GM19035 (cell line): ENCODE measurements at regions not wholly inside any gene's neighbourhood (a gene's known extent, or its start where the extent isn't known, plus 50 kb on each side); places are given as distances from the start of the nearest gene placed in this dataset.
"Not testable (repeated sequence)": the region's sequence is repeated elsewhere in the genome, so short reads cannot be mapped to it uniquely, and the experiment has no call there.

Source experiments
- ATAC-seq: cut with Tn5 transposase; IDR thresholded peaks from one replicate; pipeline ENCODE4 v1.9.1; 2021; ENCODE audit not compliant: unreplicated experiment

DNA sequence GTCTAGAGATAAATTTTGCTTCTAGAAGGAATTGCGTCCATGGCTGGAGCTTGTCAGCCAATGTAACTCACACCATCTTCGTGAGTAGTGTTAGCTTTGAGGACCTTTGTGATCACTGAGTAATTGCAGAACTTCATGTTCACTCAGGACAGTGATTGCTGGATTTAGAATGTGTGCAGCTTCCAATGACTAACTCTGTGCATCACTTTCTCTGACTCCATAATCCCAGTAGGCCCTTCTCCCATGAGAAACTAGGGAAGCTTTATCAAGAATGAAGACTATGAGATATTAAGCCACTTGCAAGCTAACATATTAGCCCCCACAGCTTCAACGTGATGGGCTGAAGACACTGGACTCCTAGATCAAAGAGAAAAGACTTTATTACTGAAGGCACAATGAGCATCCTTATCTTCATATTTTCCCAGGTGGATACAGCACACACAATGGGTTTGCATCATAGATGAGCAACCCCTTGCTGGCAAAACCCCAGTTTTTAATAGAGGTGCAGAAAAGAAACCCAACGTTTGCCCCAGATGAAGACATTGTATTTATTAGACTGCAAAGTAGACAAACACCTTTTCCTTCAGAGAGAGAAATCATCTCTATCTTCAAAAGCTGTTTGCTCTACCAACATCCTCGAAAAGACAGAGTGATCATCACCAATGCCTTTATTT, 561.0 kb downstream of the LTN1 start:
- no peak for ATAC-seq

DNA sequence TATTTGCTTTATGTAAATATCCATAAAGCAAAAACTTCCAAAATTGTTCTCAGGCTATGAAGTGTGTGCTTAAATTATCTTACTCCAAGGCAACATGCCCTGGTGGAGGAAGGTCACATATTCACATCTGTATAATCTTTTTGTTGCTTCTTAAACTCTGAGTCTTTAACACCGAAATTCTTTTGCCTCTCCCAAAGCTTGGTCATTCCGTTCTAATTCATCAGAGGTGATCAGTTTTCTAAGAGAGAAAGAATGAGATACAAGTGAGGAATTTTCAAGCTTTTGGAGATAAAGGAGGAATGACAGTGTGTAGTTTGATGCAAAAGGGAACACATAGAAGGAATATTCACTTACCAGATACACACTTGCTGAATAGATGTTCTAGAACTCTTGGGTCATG, 561.7 kb downstream of the LTN1 start:
- ATAC-seq, result no peak

DNA sequence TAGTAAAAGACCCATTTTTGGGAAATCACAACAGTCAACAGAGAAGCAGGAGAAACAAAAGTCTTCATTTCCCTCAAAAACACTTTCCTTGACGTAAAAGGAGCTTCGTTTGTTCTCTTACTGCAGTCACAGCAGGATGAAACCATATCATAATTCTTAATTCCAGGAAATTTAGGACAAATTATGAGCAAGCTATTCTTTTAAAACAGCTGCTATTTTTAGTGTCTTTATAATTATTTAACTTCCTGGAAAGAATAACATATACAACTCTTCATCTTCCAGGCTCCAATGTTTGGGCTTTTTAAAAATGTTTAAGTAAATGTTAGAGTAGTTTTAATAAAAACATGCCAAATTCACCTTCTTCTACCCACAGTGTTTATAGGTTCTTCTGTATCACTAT, 563.5 kb downstream of the LTN1 start:
- no peak for ATAC-seq

DNA sequence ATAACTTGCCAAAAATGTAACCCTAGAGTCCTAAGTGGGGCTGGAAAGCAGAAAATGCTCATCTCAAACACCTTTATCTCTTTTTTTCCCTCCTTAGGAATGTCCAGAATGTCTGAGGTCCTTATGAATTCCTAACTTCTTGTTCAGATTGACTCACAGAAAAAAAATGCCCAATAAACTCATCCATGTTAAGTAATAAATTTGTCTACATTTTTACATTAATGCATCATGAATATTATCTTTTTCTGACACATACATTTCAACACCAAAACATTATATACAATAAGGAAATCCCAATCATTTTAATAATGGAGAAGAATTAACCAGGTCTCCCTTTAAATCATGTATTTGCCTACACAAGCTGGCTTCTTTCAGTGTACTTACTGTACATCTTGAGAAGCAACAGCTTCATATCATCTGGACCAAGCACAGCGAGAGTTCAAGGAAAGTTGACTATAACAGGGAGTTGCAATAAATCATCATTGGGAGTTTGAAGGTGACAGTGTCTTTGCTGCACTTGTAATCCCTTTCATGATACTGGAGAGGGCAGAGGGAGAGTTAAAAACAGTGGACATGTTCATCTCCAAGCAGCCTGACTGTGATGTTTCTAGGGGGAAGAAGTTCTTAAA, 565.2 kb downstream of the LTN1 start:
- no peak for ATAC-seq

DNA sequence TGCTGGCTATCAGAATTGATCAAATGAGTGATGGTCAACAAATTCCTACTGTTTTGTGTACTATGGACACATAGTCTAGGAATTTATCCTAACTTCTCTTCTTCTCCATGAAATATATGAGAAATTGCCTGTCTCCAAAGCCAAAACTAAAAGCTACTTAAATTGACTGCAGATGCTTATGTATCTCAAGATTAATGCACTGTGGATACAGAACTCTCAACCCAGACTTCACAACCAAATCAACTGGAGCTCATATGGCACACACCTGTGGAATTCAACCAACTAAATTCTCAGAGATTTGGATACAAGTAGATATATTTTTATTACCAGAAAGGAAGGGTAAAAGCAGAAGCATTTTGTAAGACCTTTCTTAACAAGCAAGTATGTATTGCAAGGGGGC, 566.1 kb downstream of the LTN1 start:
- ATAC-seq, result no peak

DNA sequence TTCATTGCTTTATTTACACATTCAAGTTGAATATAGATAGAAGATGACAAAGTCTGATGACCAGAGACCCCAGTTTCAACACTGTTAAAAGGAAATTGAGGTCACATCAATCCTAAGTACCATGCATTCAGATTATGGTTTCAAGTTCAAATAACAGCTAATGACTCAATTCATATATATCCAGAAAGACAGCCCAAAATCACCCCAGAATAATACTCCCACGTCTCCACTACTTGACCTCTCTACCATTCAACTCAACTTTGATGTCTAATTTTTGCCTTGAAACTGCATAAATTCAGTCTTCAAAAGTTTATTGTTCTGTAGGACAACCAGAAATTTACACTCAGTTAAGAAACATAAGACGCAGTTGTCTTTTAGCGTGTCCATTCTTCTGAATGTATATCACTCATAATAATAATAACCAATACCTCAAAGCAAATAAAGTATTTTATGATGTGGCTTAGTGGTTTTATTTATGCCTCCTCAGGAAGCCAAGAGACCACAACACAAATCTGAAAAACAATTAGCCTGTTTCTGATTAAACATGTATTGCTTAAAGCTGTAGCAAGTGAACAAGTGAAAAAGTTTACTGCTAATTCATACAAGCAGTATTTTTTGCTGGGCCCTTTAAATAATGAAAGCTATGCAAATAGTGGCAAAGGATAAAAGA, 569.0 kb downstream of the LTN1 start:
- no peak for ATAC-seq

DNA sequence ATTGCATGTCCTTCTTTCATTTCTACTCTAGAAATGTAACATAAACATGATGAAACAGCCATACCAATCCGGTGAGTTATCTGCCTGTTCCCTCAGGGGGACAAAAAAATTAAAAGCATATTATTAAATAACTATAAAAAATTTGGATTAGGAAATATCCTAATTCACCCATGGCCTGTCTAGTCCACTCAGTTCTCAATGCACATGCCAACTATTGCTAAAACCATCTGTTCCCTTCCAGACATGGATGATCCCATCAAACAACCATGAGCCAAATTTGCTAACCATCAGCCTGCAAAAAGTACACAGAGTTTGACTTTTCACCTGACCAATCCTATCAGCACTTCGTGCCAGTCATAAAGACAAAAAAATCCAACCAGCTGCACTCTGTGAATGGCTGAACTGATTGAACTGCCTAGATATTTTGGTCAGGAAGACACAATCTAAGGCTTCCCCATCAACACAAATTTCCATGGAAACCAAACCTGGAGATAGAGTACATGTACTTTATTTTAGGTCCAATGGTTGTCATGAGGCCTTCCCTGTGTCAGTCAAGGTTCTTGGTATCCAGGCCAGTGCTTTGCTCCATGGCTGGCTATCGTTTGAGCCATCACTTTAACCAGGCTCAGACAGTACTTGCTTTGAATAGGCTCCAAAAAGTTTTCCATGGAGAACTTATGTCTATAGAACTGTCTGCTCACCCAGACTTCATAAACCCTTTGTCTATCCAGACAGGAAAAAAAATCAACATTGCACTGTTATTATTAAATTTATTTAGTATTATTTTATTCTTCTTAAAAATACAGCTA, 570.8 kb downstream of the LTN1 start:
- no peak for ATAC-seq

DNA sequence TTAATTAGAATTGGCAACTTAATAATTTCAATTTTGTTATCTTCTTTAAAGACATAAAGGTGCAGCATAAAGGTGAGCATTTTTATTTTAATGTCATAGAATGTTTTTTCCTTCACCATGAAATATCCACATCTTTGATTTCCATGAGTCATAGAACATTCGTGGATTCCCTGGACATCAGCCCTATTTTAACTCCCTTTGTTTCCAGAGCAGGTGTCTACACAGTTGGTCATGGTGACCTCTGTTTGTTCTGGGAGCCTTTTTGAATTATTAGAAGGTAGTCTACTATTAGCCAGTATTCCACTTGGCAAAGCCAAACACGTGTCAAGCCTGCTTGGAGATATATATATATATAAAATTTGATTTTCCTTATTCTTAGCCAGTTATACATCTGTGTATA, 572.9 kb downstream of the LTN1 start:
- no peak for ATAC-seq

DNA sequence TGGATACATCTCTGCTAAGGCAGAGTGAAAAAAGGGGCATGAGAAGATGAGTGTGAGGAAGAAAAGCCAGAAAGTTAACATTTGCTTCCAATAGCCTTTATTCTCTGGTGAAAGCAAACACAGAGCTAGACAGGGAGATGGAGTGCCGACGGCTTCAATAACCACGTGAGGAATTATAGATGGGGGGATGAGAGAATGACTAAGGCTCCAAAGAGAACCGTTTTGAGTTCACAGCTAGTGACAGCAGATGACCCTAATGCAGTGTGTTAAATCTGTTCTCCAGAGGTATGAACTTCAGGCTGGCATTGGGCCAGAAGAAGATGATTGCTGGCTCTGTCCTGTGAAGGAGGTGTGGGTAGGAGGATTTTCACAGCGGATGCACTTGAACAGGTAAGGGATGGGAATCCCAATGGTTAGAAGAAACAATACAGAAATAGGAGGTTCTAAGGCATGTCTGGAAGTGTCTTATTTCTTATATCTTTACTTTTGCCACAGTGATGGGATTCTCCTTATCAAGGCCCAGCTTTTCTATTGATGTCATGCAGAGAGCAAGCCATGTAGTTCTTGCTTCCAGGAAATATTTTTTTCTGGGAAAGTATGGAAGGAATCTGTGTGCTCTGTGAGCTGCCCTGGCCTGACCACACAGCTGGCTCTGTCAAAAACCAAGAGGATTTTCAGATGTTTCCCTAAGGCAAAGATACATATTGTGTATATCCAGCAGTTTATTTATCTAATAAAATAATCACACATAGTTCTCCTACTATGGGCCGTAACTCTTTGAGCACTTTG, 573.8 kb downstream of the LTN1 start:
- no peak for ATAC-seq

DNA sequence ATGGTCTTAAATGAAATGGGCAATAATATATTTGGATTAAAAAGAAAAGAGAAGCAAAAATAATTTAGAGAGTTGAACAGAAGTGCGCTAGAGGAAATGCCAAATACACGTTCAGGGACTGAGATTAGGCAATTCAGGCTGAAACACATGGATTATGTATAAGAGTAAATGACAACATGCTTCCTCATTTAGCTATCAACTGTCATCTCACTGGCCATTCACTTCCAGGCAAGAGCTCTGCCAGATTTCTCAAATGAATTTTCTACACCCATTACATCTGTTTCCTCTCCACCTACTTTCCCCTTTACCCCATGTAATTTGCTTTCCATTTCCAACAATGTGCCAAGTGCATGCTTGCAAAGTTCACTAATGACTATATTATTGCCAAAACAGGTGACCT, 582.4 kb downstream of the LTN1 start:
- no peak for ATAC-seq

DNA sequence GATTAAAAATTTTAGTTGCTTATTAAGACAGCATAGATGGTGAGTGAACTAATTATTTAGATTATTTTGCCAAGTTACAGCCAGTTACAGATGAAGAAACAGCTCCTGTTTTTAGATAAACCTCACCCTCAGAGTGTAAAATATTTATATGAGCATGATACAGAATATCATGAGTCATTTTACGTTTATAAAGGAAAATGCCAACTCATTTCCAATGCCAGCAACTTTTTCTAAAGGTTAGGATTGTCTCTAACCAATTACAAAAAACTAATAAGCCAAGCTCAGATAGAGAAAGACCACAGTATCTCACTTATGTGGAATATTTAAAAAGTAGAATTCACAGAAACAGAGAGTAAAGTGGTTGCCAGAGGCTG, 590.1 kb downstream of the LTN1 start:
- no peak for ATAC-seq

DNA sequence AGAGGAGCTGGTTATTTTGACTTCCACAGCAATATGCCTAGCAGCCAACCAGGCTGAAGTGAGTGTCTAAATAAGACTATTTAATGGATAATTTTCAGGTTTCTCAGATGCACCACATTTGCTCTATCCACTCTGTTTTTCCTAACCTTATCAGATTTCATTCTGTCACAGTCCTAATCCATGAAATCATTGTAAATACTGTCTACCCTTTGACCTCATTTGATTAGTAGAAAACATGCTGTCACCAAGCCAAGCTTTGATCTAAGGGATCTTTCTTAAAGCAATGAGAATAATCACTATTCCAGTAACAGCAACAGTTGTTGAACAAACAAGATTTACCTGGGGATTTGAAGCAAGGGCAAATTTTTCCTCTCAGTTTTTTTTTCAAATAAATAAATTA, 595.6 kb downstream of the LTN1 start:
- ATAC-seq, result no peak

DNA sequence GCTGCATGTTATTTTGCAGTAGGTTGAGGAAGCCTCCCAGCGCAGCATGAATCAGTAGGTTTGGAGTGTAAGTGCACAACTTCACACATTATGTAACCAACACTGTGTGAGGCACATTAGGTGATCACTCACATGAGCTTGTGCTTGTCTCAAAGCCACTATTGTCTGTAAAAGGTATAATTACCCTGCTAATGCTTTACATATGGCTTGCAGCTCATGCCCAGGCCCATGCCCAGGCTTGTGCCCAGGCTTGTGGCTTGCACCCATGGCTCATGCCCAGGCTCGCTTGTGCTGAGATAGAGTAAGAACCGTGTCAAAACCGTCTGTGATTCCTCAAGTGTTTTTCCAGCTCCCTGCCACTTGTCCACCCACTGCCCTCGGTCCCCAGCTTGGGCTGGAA, 596.3 kb downstream of the LTN1 start:
- no peak for ATAC-seq

DNA sequence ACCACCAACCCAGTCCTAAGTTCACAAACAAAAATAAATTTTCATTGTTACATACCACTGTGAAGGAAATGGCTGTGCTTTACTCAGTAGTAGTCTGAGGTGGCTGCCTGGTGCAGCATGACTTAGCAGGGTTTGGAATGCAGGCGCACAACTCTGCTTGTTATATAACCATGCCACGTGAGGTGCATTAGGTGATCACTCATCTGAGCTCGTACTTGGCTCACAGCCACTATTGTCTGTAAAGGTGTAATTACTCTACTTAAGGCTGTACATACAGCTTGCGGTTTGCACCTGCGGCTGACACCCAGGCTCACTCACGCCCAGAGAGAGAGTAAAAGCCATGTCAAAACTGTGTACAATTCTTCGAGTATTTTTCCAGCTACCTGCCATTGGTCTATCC, 599.4 kb downstream of the LTN1 start:
- ATAC-seq, result no peak

DNA sequence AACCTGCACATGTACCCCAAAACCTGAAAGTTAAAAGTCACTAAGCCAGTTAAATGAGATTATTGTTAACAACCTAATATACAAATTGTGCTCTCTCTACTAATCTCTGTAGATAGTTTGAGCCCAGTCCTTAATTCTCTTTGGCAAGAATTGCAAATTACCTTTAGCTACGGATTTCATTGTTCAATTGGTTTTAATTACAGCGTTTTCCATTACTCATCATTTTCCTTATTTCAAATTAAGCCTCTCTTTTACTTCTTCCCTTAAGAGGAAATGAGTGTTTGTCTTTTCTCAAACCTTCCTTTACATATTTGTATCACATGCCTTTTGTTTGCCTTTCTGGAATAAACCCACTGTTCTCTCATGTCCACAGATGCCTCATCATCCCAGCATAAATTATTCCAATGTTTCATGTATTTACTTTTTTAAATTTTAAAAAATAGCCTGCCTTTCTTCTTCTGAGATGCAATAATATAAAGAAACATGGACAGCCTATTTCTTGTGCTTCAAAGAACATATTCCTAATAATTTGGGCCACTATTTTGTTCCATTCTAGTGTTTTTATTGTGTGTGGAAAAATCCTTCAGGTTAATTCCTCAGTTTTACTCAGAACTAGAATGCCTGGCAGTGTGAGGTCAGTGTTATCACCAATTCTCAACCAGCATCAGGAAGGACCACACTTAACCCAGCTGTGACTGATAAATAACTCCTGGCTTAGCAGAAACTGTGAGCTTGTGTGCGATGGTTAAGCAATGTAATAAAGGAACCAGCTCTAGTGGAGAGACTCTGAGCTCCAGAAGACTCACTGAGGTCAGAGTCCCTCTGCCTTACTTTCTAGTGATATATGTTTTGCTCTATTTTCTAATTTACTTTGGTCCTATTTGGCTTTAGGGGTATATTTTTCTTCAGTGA, 600.5 kb downstream of the LTN1 start:
- no peak for ATAC-seq

DNA sequence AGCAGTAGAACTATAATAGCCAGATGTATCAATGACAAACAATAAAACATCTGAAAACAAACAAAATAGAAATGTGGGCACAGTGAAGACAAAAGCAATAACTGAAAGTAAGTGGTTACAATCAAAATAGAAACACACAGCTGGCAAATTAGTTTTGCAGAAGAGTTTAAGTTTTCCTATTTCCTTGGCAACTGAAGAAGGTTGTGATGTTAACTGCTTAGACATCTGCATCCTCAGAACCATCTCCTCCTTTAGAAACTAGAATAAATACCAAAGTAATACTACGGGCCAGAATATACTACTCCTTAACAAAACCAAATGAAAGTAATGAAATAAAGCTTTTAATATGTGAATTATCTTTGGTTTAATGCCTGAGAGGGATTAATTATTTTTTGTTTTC, 605.5 kb downstream of the LTN1 start:
- ATAC-seq, result no peak

DNA sequence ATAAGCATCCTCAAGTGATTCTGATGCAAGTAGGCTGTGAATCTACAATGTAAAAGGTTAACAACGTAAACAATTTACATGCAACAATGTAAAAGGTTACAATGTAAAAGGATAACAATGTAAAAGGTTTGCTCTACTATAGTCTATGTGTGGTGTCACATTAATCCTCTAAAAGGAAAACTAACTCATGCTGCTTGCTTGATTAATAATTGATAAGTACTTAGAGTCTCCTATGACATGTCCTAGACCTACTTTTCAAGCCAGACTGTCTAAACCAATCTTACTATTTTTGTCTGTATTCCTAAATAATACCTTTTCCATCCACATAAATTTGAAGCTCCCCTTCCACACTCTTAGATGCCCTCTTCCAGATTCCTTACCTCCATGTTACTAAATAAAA, 606.8 kb downstream of the LTN1 start:
- ATAC-seq, result no peak

DNA sequence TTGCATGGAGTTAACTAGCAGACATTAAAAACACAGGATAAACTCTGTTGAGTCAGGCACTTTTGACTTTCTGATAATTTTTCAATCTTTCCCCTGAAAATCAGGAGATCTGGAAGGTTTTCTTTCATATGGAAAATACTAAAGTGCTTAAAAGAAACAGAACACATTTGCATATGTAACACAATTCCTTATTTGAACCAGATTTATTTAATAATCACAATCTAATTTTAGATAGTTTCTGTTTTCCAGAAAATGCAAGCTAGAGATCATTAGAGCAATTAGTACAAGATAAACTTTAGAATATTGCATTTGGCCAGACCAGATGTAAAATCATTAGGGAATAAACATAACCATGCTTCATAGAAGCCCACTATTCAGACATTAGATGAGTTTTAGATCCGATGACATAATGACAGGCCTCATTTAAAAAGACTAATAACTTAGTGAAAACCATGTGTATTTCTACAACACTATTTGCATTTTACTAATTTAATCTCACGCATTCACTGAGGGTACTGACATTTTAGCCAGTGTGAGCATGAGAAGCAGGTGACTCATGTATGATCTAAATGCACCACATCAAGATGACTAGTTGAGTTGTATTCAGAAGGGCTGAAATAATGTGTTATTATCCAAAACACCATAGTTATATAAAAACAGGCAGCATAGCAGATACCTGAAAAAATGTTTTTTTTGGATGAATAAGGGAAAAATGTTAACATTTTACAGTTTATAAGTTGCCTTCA, 611.5 kb downstream of the LTN1 start:
- ATAC-seq, result not testable (repeated sequence)

DNA sequence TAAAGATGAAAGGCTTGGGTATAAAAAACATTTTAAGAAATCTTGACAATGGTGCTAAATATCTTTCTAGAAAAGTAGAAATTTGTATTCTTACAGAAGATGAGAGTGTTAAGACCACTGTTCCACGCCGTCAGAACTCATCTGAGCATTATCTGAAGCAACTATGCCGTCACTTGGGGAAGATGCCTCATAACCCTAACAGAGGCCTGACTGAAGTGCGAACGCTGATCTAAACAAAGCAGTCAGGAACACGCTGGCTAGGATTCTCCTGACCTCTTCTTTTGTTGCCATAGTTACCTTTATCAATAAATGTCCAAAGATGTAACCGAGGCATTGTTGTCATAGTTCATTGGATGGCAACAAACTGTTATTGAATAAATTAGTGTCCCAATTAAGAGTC, 612.4 kb downstream of the LTN1 start:
- no peak for ATAC-seq
